A549 (cell line): ENCODE measurements at regions not wholly inside any gene's neighbourhood (a gene's known extent, or its start where the extent isn't known, plus 50 kb on each side); places are given as distances from the start of the nearest gene placed in this dataset.
A peak's percentile ranks its signal among the peaks of the same experiment; 100 is the strongest.
"Not testable (repeated sequence)": the region's sequence is repeated elsewhere in the genome, so short reads cannot be mapped to it uniquely, and the experiment has no call there.

Experiments
- ATAC-seq, 2 experiments: fragments of 200-7000 bp in 1 of 2; fragments of >200 bp in 1 of 2; cut with Nextera tagmentation in 1 of 2; cut with Tn5 transposase in 1 of 2; 3 replicates each; pipeline versions ENCODE4 v1.8.0 to v1.9.1; 2018 to 2020; ENCODE audit warnings: mild to moderate bottlenecking in 1 of 2, moderate library complexity in 1 of 2
- CTCF ChIA-PET: fragments of 300-600 bp; sonication (Branson Sonifier 250); formaldehyde crosslinking; extraction: SDS; loops from one replicate; lab custom pipeline; 2021; ENCODE audit warnings: antibody characterized with exemption, inconsistent platforms; lab: Yijun Ruan, JAX
- POLR2A ChIA-PET: fragments of 350-600 bp; formaldehyde crosslinking; extraction: SDS; loops from one replicate; lab custom pipeline; 2021; ENCODE audit warnings: antibody characterized with exemption, inconsistent platforms; lab: Yijun Ruan, JAX
- DNase-seq, 2 experiments: peaks; one replicate each; pipeline versions ENCODE4 v3.0.0 to v3.0.0-alpha.2; 2011 to 2016; ENCODE audit warnings: low read depth in 1 of 2, low spot score in 1 of 2
- FAIRE-seq: peaks from 2 replicates; lab custom pipeline; 2011; peaks lifted over from hg19 to GRCh38; lab: Jason Lieb, UNC
- H3K27ac ChIP-seq, 2 experiments: fragments of >200 bp; sonication (Bioruptor Twin); formaldehyde crosslinking; 3 replicates each; pipeline ENCODE4 v1.5.1; 2016 to 2017
- H3K4me1 ChIP-seq: fragments of >200 bp; sonication (Bioruptor Twin); formaldehyde crosslinking; 3 replicates; pipeline ENCODE4 v1.6.1; 2016
- H3K4me2 ChIP-seq: fragments of >200 bp; sonication (Bioruptor Twin); formaldehyde crosslinking; 3 replicates; pipeline ENCODE4 v1.6.1; 2016
- H3K4me3 ChIP-seq: fragments of >200 bp; sonication (Bioruptor Twin); formaldehyde crosslinking; 3 replicates; pipeline ENCODE4 v1.5.1; 2016
- H3K9me3 ChIP-seq: fragments of >200 bp; sonication (Bioruptor Twin); formaldehyde crosslinking; 3 replicates; pipeline ENCODE4 v1.6.1; 2016
- BHLHE40 ChIP-seq: IDR thresholded peaks from 2 replicates; pipeline ENCODE4 v1.6.1; 2012; ENCODE audit warnings: low read depth, low read length, inconsistent platforms
- CBX2 ChIP-seq: fragments of 200-600 bp; sonication (generic); IDR thresholded peaks from 2 replicates; pipeline ENCODE4 v1.6.1; 2016; ENCODE audit warnings: low read depth, mild to moderate bottlenecking, borderline replicate concordance
- CBX8 ChIP-seq: fragments of 200-600 bp; sonication (generic); IDR thresholded peaks from 2 replicates; pipeline ENCODE4 v1.6.1; 2016
- CHD4 ChIP-seq: fragments of 200-600 bp; sonication (generic); IDR thresholded peaks from 2 replicates; pipeline ENCODE4 v1.6.1; 2016; ENCODE audit warnings: antibody characterized with exemption, mild to moderate bottlenecking, borderline replicate concordance
- E2F6 ChIP-seq: IDR thresholded peaks from 2 replicates; pipeline ENCODE4 v1.6.1; 2012; ENCODE audit warnings: low read depth, borderline replicate concordance
- EHF ChIP-seq: fragments of 250-450 bp; sonication (Bioruptor Pico); IDR thresholded peaks from 2 replicates; pipeline ENCODE4 v1.5.0; 2020; ENCODE audit warnings: mild to moderate bottlenecking
- EHMT2 ChIP-seq: fragments of 200-600 bp; sonication (generic); IDR thresholded peaks from 2 replicates; pipeline ENCODE4 v1.6.1; 2016; ENCODE audit warnings: antibody characterized with exemption, low read depth, mild to moderate bottlenecking, moderate library complexity
- EP300 ChIP-seq, 2 experiments: fragments of >200 bp; sonication (Bioruptor Twin); formaldehyde crosslinking; IDR thresholded peaks; 2 replicates in 1 of 2; 3 replicates in 1 of 2; pipeline ENCODE4 v1.6.1; 2016 to 2017
- HDAC2 ChIP-seq: fragments of 200-600 bp; sonication (generic); IDR thresholded peaks from 2 replicates; pipeline ENCODE4 v1.6.1; 2016
- HEYL ChIP-seq: fragments of 250-450 bp; sonication (Bioruptor Pico); IDR thresholded peaks from 2 replicates; pipeline ENCODE4 v1.8.0; 2021; ENCODE audit warnings: mild to moderate bottlenecking, moderate library complexity
- HMGXB4 ChIP-seq: fragments of 250-450 bp; sonication (Bioruptor Pico); IDR thresholded peaks from 2 replicates; pipeline ENCODE4 v1.5.0; 2021; ENCODE audit warnings: mild to moderate bottlenecking, moderate library complexity, borderline replicate concordance
- HOXB5 ChIP-seq: fragments of 250-450 bp; sonication (Bioruptor Pico); IDR thresholded peaks from 2 replicates; pipeline ENCODE4 v1.5.0; 2020; ENCODE audit warnings: mild to moderate bottlenecking, moderate library complexity
- JUN ChIP-seq, 2 experiments: fragments of >200 bp; sonication (Bioruptor Twin); formaldehyde crosslinking; IDR thresholded peaks; 2 replicates in 1 of 2; 3 replicates in 1 of 2; pipeline ENCODE4 v1.6.1; 2016 to 2017
- JUNB ChIP-seq: fragments of >200 bp; sonication (Bioruptor Twin); formaldehyde crosslinking; IDR thresholded peaks from 2 replicates; pipeline ENCODE4 v1.6.1; 2016
- KDM1A ChIP-seq: fragments of 200-600 bp; sonication (generic); IDR thresholded peaks from 2 replicates; pipeline ENCODE4 v1.6.1; 2016; ENCODE audit warnings: low read depth, mild to moderate bottlenecking
- NR3C1 ChIP-seq: fragments of >200 bp; sonication (Bioruptor Twin); formaldehyde crosslinking; IDR thresholded peaks from 3 replicates; pipeline ENCODE4 v1.6.1; 2017
- PBX3 ChIP-seq: IDR thresholded peaks from 2 replicates; pipeline ENCODE4 v1.6.1; 2012
- RFX5 ChIP-seq: fragments of 450-650 bp; IDR thresholded peaks from 2 replicates; pipeline ENCODE4 v1.7.1; 2014; ENCODE audit warnings: antibody characterized with exemption, mild to moderate bottlenecking, moderate library complexity
- SMC3 ChIP-seq: fragments of >200 bp; sonication (Bioruptor Twin); formaldehyde crosslinking; IDR thresholded peaks from 3 replicates; pipeline ENCODE4 v1.6.1; 2018; ENCODE audit warnings: inconsistent platforms
- TP53 ChIP-seq: fragments of 250-450 bp; sonication (Bioruptor Pico); IDR thresholded peaks from 2 replicates; pipeline ENCODE4 v1.5.0; 2021; ENCODE audit warnings: mild to moderate bottlenecking, moderate library complexity
- USF2 ChIP-seq: fragments of 450-650 bp; IDR thresholded peaks from 2 replicates; pipeline ENCODE4 v1.6.1; 2014; ENCODE audit warnings: antibody characterized with exemption
- ZFP36 ChIP-seq: fragments of 450-650 bp; IDR thresholded peaks from 2 replicates; pipeline ENCODE4 v1.6.1; 2014; ENCODE audit warnings: borderline replicate concordance; ENCODE audit not compliant: partially characterized antibody
- ZNF302 ChIP-seq: fragments of 250-450 bp; sonication (Bioruptor Pico); IDR thresholded peaks from 2 replicates; pipeline ENCODE4 v1.9.0; 2021; ENCODE audit warnings: inconsistent platforms, mild to moderate bottlenecking, moderate library complexity
- WGBS: methylation state at CpG from one replicate; pipeline ENCODE4 v1.1.6; 2017; ENCODE audit errors: missing lambda C conversion rate; 5-methylcytosine and 5-hydroxymethylcytosine counted together

- TF ChIP-seq HOXB5 (CRISPR knock-in tag) (no peak), E2F6 (no peak), EP300 (IDR thresholded peaks at IDR 0.05) (no peak), TP53 (CRISPR knock-in tag) (no peak), CBX2 (no peak), NR3C1 (no peak)
Observed at GRCh38 chr6:170003451-170004160, 252.2 kb downstream of the ERMARD start.

GRCh38 chr6:170003027-170003426, 251.6 kb downstream of the ERMARD start:
- no peak overlapping the region for H3K27ac ChIP-seq
- no peak for FAIRE-seq
- no peak for TF ChIP-seq CBX2
- no peak for TF ChIP-seq HEYL
- TF ChIP-seq EHF (CRISPR knock-in tag): no peak
- TF ChIP-seq JUN (IDR thresholded peaks at IDR 0.05): no peak
- TF ChIP-seq CHD4: no peak
- no peak for TF ChIP-seq HMGXB4 (CRISPR knock-in tag)
- TF ChIP-seq BHLHE40: no peak
- TF ChIP-seq, all 56 proteins: peak for 0
- CTCF ChIA-PET: no interaction called here
- no peaks in the 10 kb centered on the region for H3K9me3 ChIP-seq
- ATAC-seq: no peak
- POLR2A ChIA-PET: no interaction called here
- no peaks in the 10 kb centered on the region for H3K4me1 ChIP-seq
- H3K4me3 ChIP-seq: no peak overlapping the region
- no peak for DNase-seq
- H3K4me2 ChIP-seq: no peak overlapping the region
- WGBS: no CpG with 5 or more reads among the region's 3 CpGs

More at GRCh38 chr6:170003451-170004160, 252.2 kb downstream of the ERMARD start:
- Histone ChIP-seq H3K4me1 (no peaks in the 10 kb centered on the region), H3K9me3 (no peaks in the 10 kb centered on the region), H3K4me2 (no peak overlapping the region), H3K4me3 (no peak overlapping the region), H3K27ac (no peak overlapping the region)
- ChIA-PET POLR2A (no interaction called here), CTCF (interaction anchor here (1.2 kb wide), 1 partner anchor 9 kb away, joined by 4 read pairs; no protein-coding TSS in a partner anchor)
- DNase-seq (no peak), FAIRE-seq (no peak), ATAC-seq (no peak)
- 0% methylated on average over 1 of the region's 1 CpG for WGBS

GRCh38 chr6:170001782-170002181, 250.4 kb downstream of the ERMARD start:
- ATAC-seq, H3K9me3 ChIP-seq, H3K4me3 ChIP-seq, POLR2A ChIA-PET, FAIRE-seq, H3K27ac ChIP-seq, CTCF ChIA-PET, DNase-seq, H3K4me1 ChIP-seq, H3K4me2 ChIP-seq: not testable (repeated sequence)
- TF ChIP-seq ZFP36: peak; percentile 34

- DNase-seq (no peak), FAIRE-seq (no peak), ATAC-seq (no peak)
- H3K9me3 ChIP-seq: no peaks in the 10 kb centered on the region
- POLR2A ChIA-PET: no interaction called here
- H3K4me1 ChIP-seq: no peaks in the 10 kb centered on the region
- H3K4me3 ChIP-seq: no peak overlapping the region
- H3K27ac ChIP-seq: no peak overlapping the region
- WGBS: 25% methylated on average over 2 of the region's 8 CpGs
- CTCF ChIA-PET: no interaction called here
- no peak overlapping the region for H3K4me2 ChIP-seq
- no peak for TF ChIP-seq HMGXB4 (CRISPR knock-in tag)
- no peak for TF ChIP-seq USF2
- TF ChIP-seq SMC3: no peak
- TF ChIP-seq HOXB5 (CRISPR knock-in tag): no peak
- no peak for TF ChIP-seq EP300 (IDR thresholded peaks at IDR 0.05)
- no peak for TF ChIP-seq ZNF302 (CRISPR knock-in tag)
- no peak for TF ChIP-seq EHMT2
- no peak for TF ChIP-seq KDM1A
- TF ChIP-seq ZFP36: no peak
- TF ChIP-seq HDAC2: no peak
- no peak for TF ChIP-seq EHF (CRISPR knock-in tag)
- TF ChIP-seq CBX8: no peak
- TF ChIP-seq RFX5: no peak
- TF ChIP-seq CBX2: no peak
- TF ChIP-seq JUNB: no peak
- TF ChIP-seq NR3C1: no peak
- TF ChIP-seq PBX3: no peak
Observed at GRCh38 chr6:170000071-170000843, 248.8 kb downstream of the ERMARD start.
